SK-N-SH (cell line): ENCODE measurements at regions not wholly inside any gene's neighbourhood (a gene's known extent, or its start where the extent isn't known, plus 50 kb on each side); places are given as distances from the start of the nearest gene placed in this dataset.

Experiments
- CTCF ChIP-seq: fragments of 200-600 bp; sonication (generic); IDR thresholded peaks from 2 replicates; pipeline ENCODE4 v1.6.1; 2017; ENCODE audit warnings: antibody characterized with exemption, mild to moderate bottlenecking, moderate library complexity
- POLR2AphosphoS5 ChIP-seq: IDR thresholded peaks from 2 replicates; pipeline ENCODE4 v1.6.1; 2012; ENCODE audit warnings: low read depth, low read length
- RFX5 ChIP-seq: IDR thresholded peaks from 2 replicates; pipeline ENCODE4 v1.6.1; 2012; ENCODE audit warnings: mild to moderate bottlenecking, improper control_type of control experiment, low read length
- YY1 ChIP-seq: IDR thresholded peaks from 2 replicates; pipeline ENCODE4 v1.4.0; 2012; ENCODE audit warnings: low read depth, mild to moderate bottlenecking
- TF ChIP-seq, protein P1 (sequence below): IDR thresholded peaks from 2 replicates; pipeline ENCODE4 v1.6.1; 2012; ENCODE audit warnings: mild to moderate bottlenecking, low read depth, low read length, moderate library complexity

GRCh38 chr1:193952778-193953374 lies 766.5 kb upstream of the B3GALT2 start:
- TF ChIP-seq CTCF (no peak), POLR2AphosphoS5 (no peak), YY1 (no peak), RFX5 (no peak)
- TF ChIP-seq, protein P1, sequence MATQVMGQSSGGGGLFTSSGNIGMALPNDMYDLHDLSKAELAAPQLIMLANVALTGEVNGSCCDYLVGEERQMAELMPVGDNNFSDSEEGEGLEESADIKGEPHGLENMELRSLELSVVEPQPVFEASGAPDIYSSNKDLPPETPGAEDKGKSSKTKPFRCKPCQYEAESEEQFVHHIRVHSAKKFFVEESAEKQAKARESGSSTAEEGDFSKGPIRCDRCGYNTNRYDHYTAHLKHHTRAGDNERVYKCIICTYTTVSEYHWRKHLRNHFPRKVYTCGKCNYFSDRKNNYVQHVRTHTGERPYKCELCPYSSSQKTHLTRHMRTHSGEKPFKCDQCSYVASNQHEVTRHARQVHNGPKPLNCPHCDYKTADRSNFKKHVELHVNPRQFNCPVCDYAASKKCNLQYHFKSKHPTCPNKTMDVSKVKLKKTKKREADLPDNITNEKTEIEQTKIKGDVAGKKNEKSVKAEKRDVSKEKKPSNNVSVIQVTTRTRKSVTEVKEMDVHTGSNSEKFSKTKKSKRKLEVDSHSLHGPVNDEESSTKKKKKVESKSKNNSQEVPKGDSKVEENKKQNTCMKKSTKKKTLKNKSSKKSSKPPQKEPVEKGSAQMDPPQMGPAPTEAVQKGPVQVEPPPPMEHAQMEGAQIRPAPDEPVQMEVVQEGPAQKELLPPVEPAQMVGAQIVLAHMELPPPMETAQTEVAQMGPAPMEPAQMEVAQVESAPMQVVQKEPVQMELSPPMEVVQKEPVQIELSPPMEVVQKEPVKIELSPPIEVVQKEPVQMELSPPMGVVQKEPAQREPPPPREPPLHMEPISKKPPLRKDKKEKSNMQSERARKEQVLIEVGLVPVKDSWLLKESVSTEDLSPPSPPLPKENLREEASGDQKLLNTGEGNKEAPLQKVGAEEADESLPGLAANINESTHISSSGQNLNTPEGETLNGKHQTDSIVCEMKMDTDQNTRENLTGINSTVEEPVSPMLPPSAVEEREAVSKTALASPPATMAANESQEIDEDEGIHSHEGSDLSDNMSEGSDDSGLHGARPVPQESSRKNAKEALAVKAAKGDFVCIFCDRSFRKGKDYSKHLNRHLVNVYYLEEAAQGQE, result no peak
